ENCODE measurements at regions not wholly inside any gene's neighbourhood (a gene's known extent, or its start where the extent isn't known, plus 50 kb on each side); places are given as distances from the start of the nearest gene placed in this dataset.

DNA sequence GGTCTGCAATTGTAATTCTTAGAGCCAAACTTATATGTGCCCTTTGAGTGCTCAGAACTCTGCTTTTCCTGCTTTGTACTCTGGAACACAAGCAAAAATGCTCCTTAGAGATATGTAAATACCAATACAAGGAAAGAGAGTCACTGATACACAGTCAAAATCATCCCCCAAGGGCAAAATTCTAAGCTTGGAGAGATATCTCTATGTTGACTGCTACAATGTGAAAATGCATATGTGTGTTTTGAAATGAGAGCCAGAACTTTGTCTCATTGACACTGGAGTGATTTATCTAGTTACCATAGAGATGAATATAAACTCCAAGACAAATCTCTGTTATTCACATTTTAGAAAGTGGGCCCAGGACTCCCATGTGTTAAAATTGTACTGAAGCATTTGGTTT lies 494.8 kb upstream of the SLITRK1 start:
- Histone ChIP-seq H3K36me3 (ENCODE audit: control insufficient read depth in 1 of 2, insufficient read depth in 2 of 2, low read length in 2 of 2) (no peaks in the 10 kb centered on the region), H3K4me1 (ENCODE audit: control insufficient read depth in 1 of 2, insufficient read depth in 2 of 2, low read length in 2 of 2) (no peaks in the 10 kb centered on the region), H3K9ac (ENCODE audit: low read depth in 1 of 2, low read length in 2 of 2) (no peak overlapping the region), H3K9me3 (ENCODE audit: control insufficient read depth in 1 of 2, low read length in 2 of 2) (peaks cover 3% of the 10 kb centered on the region in 2 donors), H3K27me3 (ENCODE audit: control insufficient read depth in 1 of 2, insufficient read depth in 2 of 2, low read length in 2 of 2) (no peaks in the 10 kb centered on the region), H3K27ac (ENCODE audit: low read depth, low read length) (no peak overlapping the region), H3K4me3 (ENCODE audit: low read depth in 1 of 2, low read length in 2 of 2) (no peak overlapping the region)

DNA sequence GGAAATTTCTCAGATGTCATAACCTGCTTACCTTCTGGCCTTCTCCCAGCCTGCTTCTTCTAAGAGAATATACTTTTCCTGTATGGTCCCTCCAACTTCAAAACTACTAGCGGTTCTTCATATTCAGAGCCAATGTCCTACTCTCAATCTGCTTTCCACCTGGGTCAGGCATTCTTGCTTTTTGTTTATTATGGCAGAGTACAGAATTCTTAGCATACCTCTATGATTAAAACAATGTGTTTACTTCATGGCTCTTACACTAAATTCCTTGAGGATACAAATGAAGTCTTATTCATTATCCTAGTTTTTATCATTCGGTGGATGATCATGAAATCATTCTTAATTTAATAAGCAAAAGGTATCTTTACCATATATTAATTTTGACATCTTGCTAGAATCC lies 484.2 kb upstream of the SLITRK1 start:
- Histone ChIP-seq H3K36me3 (ENCODE audit: control insufficient read depth in 1 of 2, insufficient read depth in 2 of 2, low read length in 2 of 2) (no peaks in the 10 kb centered on the region), H3K9ac (ENCODE audit: low read depth in 1 of 2, low read length in 2 of 2) (no peak overlapping the region), H3K4me3 (ENCODE audit: low read depth in 1 of 2, low read length in 2 of 2) (no peak overlapping the region), H3K27me3 (ENCODE audit: control insufficient read depth in 1 of 2, insufficient read depth in 2 of 2, low read length in 2 of 2) (no peaks in the 10 kb centered on the region), H3K4me1 (ENCODE audit: control insufficient read depth in 1 of 2, insufficient read depth in 2 of 2, low read length in 2 of 2) (no peaks in the 10 kb centered on the region), H3K27ac (ENCODE audit: low read depth, low read length) (no peak overlapping the region), H3K9me3 (ENCODE audit: control insufficient read depth in 1 of 2, low read length in 2 of 2) (no peaks in the 10 kb centered on the region)

DNA sequence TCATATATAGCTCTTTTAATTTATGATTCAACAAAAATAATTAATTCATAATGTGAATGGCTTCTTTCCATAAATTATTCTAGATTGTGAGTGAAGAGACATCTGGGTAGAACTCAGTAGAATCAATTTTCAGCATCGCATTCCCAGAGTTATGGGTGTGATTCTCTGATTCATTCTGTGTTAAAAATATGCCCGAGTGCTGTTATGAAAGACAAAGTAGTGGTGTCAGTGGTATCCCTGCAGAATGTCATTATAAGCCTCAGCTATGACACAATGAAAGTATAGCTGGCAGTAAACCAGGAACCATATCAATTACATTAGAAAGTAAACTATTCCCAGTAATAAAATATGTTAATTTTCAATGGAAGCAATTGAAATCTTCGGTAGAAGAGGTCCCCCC lies 480.5 kb upstream of the SLITRK1 start:
- Histone ChIP-seq H3K4me1 (ENCODE audit: control insufficient read depth in 1 of 2, insufficient read depth in 2 of 2, low read length in 2 of 2) (no peaks in the 10 kb centered on the region), H3K27ac (ENCODE audit: low read depth, low read length) (no peak overlapping the region), H3K4me3 (ENCODE audit: low read depth in 1 of 2, low read length in 2 of 2) (no peak overlapping the region), H3K36me3 (ENCODE audit: control insufficient read depth in 1 of 2, insufficient read depth in 2 of 2, low read length in 2 of 2) (no peaks in the 10 kb centered on the region), H3K9me3 (ENCODE audit: control insufficient read depth in 1 of 2, low read length in 2 of 2) (peaks cover 3 to 6% of the 10 kb centered on the region in 2 donors), H3K27me3 (ENCODE audit: control insufficient read depth in 1 of 2, insufficient read depth in 2 of 2, low read length in 2 of 2) (no peaks in the 10 kb centered on the region), H3K9ac (ENCODE audit: low read depth in 1 of 2, low read length in 2 of 2) (no peak overlapping the region)

DNA sequence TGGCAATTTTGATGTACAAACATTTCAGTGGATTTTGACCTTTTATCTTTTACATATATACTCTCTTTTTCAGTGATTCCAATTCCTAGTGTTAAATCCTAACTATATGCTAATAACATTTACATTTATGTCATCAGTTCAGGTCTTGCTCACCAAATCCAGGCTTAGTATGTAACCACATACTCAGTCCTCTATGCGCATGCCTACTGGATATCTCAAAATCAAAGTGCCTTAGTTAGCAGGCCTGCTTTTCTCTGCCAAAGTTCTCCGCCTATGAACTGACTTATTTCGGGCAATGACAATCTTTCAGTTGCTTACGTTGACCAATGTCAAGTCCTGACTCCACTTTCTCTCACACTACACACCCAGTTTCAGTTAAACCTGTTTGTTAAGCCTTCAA lies 478.5 kb upstream of the SLITRK1 start:
- no peaks in the 10 kb centered on the region for H3K27me3 ChIP-seq (ENCODE audit: control insufficient read depth in 1 of 2, insufficient read depth in 2 of 2, low read length in 2 of 2)
- no peak overlapping the region for H3K9ac ChIP-seq (ENCODE audit: low read depth in 1 of 2, low read length in 2 of 2)
- no peaks in the 10 kb centered on the region for H3K4me1 ChIP-seq (ENCODE audit: control insufficient read depth in 1 of 2, insufficient read depth in 2 of 2, low read length in 2 of 2)
- no peak overlapping the region for H3K4me3 ChIP-seq (ENCODE audit: low read depth in 1 of 2, low read length in 2 of 2)
- H3K9me3 ChIP-seq (ENCODE audit: control insufficient read depth in 1 of 2, low read length in 2 of 2) = peaks cover 3 to 6% of the 10 kb centered on the region in 2 donors
- no peak overlapping the region for H3K27ac ChIP-seq (ENCODE audit: low read depth, low read length)
- no peaks in the 10 kb centered on the region for H3K36me3 ChIP-seq (ENCODE audit: control insufficient read depth in 1 of 2, insufficient read depth in 2 of 2, low read length in 2 of 2)

DNA sequence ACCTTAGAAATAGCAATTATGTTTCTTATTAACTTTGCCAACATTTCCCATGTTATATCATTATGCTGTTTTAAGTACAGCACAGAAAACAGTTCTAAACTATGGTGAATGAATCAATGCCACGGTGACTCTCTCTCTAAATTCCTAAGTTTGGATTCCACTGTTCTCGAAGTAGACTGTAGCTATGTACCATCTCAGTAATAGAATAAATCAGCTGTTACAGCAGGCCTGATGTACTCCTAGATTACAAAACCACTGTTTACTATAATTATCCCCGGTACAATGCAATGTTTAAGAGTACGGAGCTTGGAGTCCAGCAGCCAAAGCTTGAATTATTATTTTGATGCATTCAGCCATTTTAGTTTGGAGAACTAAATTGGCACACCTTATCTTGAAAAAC lies 476.3 kb upstream of the SLITRK1 start:
- no peak overlapping the region for H3K4me3 ChIP-seq (ENCODE audit: low read depth in 1 of 2, low read length in 2 of 2)
- no peaks in the 10 kb centered on the region for H3K4me1 ChIP-seq (ENCODE audit: control insufficient read depth in 1 of 2, insufficient read depth in 2 of 2, low read length in 2 of 2)
- no peak overlapping the region for H3K9ac ChIP-seq (ENCODE audit: low read depth in 1 of 2, low read length in 2 of 2)
- H3K27ac ChIP-seq (ENCODE audit: low read depth, low read length) = no peak overlapping the region
- no peaks in the 10 kb centered on the region for H3K27me3 ChIP-seq (ENCODE audit: control insufficient read depth in 1 of 2, insufficient read depth in 2 of 2, low read length in 2 of 2)
- no peaks in the 10 kb centered on the region for H3K36me3 ChIP-seq (ENCODE audit: control insufficient read depth in 1 of 2, insufficient read depth in 2 of 2, low read length in 2 of 2)
- peaks cover 6 to 7% of the 10 kb centered on the region in 2 donors for H3K9me3 ChIP-seq (ENCODE audit: control insufficient read depth in 1 of 2, low read length in 2 of 2)

DNA sequence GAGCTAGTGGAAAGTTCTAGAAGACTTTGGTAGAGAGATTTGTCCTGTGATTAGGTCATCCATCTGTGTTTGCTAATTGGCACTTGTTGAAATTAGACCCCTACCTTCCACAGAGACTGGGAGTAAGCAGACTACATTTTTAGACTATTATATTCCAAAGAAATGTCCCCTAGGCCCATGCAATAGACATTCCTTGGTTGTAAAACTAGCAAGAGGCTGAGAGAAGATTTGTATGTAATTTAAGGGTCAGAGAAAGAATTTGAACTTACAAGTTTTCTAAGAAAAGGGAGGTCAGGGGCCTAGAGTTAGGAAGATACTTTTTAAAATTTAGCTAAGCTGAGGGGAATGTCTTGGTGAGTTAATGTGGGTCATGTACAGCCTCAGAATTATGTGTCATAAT lies 470.7 kb upstream of the SLITRK1 start:
- no peaks in the 10 kb centered on the region for H3K27me3 ChIP-seq (ENCODE audit: control insufficient read depth in 1 of 2, insufficient read depth in 2 of 2, low read length in 2 of 2)
- peaks cover 7 to 14% of the 10 kb centered on the region in 2 donors for H3K9me3 ChIP-seq (ENCODE audit: control insufficient read depth in 1 of 2, low read length in 2 of 2)

DNA sequence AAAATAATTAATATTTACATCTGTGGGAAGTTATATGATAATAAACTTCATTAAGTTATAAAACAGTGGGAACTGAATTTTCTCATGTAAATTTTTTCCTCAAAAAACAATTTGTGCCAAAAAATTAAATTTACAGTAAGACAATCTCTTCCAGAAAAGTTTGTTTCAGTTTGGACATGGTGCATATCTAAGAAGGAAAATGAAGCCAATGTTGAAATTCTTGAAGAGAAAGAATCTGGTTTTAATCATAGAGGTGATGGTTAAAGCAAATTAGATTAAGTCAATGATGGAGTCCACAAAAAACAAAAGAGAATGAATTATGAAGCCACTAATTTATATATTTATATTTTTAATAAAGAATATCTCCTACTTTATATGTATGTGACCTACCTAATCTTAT lies 457.2 kb upstream of the SLITRK1 start:
- H3K4me3 ChIP-seq (ENCODE audit: low read depth in 1 of 2, low read length in 2 of 2) = no peak overlapping the region
- no peaks in the 10 kb centered on the region for H3K36me3 ChIP-seq (ENCODE audit: control insufficient read depth in 1 of 2, insufficient read depth in 2 of 2, low read length in 2 of 2)
- H3K4me1 ChIP-seq (ENCODE audit: control insufficient read depth in 1 of 2, insufficient read depth in 2 of 2, low read length in 2 of 2) = no peaks in the 10 kb centered on the region
- H3K27me3 ChIP-seq (ENCODE audit: control insufficient read depth in 1 of 2, insufficient read depth in 2 of 2, low read length in 2 of 2) = no peaks in the 10 kb centered on the region
- no peak overlapping the region for H3K9ac ChIP-seq (ENCODE audit: low read depth in 1 of 2, low read length in 2 of 2)
- peaks cover 0 to 8% of the 10 kb centered on the region in 2 donors for H3K9me3 ChIP-seq (ENCODE audit: control insufficient read depth in 1 of 2, low read length in 2 of 2)
- no peak overlapping the region for H3K27ac ChIP-seq (ENCODE audit: low read depth, low read length)

More for the DNA sequence above, 470.7 kb upstream of the SLITRK1 start:
- no peak overlapping the region for H3K27ac ChIP-seq (ENCODE audit: low read depth, low read length)
- H3K9ac ChIP-seq (ENCODE audit: low read depth in 1 of 2, low read length in 2 of 2) = no peak overlapping the region
- no peaks in the 10 kb centered on the region for H3K4me1 ChIP-seq (ENCODE audit: control insufficient read depth in 1 of 2, insufficient read depth in 2 of 2, low read length in 2 of 2)
- H3K36me3 ChIP-seq (ENCODE audit: control insufficient read depth in 1 of 2, insufficient read depth in 2 of 2, low read length in 2 of 2) = no peaks in the 10 kb centered on the region
- H3K4me3 ChIP-seq (ENCODE audit: low read depth in 1 of 2, low read length in 2 of 2) = no peak overlapping the region

DNA sequence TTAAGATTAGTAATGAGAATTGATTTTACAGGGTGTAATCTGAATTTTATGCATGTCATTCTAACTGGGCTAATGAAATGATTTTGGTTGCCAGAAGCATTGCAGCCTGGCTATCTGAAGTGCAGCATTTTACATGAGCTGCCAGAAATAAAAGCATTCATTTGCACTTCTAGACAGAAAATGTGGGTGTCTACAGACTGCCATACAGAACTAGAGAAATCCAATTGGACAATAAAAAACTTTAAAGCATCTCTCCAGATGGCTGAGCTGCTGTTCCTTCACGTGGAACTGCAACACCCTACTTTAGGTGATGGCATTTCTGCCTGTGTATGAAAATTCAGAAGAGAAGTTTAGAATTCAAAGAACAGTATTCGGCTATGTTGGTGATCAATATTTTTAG lies 450.1 kb upstream of the SLITRK1 start:
- Histone ChIP-seq H3K9ac (ENCODE audit: low read depth in 1 of 2, low read length in 2 of 2) (no peak overlapping the region), H3K9me3 (ENCODE audit: control insufficient read depth in 1 of 2, low read length in 2 of 2) (no peaks in the 10 kb centered on the region), H3K27me3 (ENCODE audit: control insufficient read depth in 1 of 2, insufficient read depth in 2 of 2, low read length in 2 of 2) (no peaks in the 10 kb centered on the region), H3K27ac (ENCODE audit: low read depth, low read length) (no peak overlapping the region), H3K4me1 (ENCODE audit: control insufficient read depth in 1 of 2, insufficient read depth in 2 of 2, low read length in 2 of 2) (no peaks in the 10 kb centered on the region), H3K36me3 (ENCODE audit: control insufficient read depth in 1 of 2, insufficient read depth in 2 of 2, low read length in 2 of 2) (no peaks in the 10 kb centered on the region), H3K4me3 (ENCODE audit: low read depth in 1 of 2, low read length in 2 of 2) (no peak overlapping the region)

DNA sequence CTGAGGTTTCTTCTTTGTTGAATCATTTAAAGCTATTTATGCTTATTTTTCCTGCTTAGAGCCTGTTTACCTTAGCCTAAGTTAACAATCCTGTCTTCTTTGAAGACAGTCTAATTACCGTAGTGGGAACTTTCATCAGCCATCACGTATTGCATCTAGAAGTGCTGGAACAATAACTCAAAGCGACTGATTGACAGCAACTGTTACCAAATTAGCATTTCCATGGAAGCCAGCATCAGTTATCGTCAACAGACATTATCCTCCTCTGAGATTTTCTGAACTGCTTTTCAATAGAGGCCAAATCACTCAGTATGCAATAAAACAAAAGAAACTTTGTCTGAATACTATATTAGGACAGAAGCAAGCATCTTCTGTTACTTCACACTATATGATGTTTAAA lies 433.3 kb upstream of the SLITRK1 start:
- Histone ChIP-seq H3K36me3 (ENCODE audit: control insufficient read depth in 1 of 2, insufficient read depth in 2 of 2, low read length in 2 of 2) (no peaks in the 10 kb centered on the region), H3K27ac (ENCODE audit: low read depth, low read length) (no peak overlapping the region), H3K4me1 (ENCODE audit: control insufficient read depth in 1 of 2, insufficient read depth in 2 of 2, low read length in 2 of 2) (no peaks in the 10 kb centered on the region), H3K9me3 (ENCODE audit: control insufficient read depth in 1 of 2, low read length in 2 of 2) (peaks cover 3 to 6% of the 10 kb centered on the region in 2 donors), H3K27me3 (ENCODE audit: control insufficient read depth in 1 of 2, insufficient read depth in 2 of 2, low read length in 2 of 2) (no peaks in the 10 kb centered on the region), H3K4me3 (ENCODE audit: low read depth in 1 of 2, low read length in 2 of 2) (no peak overlapping the region), H3K9ac (ENCODE audit: low read depth in 1 of 2, low read length in 2 of 2) (no peak overlapping the region)

DNA sequence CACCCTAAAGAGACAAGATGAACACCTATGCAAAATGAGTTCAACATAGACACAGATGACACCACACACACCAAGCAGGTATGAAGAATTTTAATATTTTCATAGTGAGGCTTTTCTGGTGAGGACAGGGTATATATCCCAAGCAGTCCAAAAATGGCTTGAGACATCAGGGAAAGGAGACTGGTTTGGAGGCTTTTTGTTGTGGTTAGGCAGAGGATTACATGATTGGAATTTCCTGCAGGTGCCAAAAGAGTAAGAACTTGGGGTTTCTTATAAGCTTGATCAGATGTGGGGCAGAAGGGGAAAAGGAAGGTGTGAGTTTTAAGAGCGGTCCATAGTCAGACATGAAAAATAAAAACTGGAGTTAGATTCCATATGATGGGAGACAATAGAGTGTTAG lies 420.8 kb upstream of the SLITRK1 start:
- Histone ChIP-seq H3K36me3 (ENCODE audit: control insufficient read depth in 1 of 2, insufficient read depth in 2 of 2, low read length in 2 of 2) (no peaks in the 10 kb centered on the region), H3K9ac (ENCODE audit: low read depth in 1 of 2, low read length in 2 of 2) (no peak overlapping the region), H3K9me3 (ENCODE audit: control insufficient read depth in 1 of 2, low read length in 2 of 2) (peaks cover 6 to 8% of the 10 kb centered on the region in 2 donors), H3K27ac (ENCODE audit: low read depth, low read length) (no peak overlapping the region), H3K27me3 (ENCODE audit: control insufficient read depth in 1 of 2, insufficient read depth in 2 of 2, low read length in 2 of 2) (no peaks in the 10 kb centered on the region), H3K4me1 (ENCODE audit: control insufficient read depth in 1 of 2, insufficient read depth in 2 of 2, low read length in 2 of 2) (no peaks in the 10 kb centered on the region), H3K4me3 (ENCODE audit: low read depth in 1 of 2, low read length in 2 of 2) (no peak overlapping the region)

DNA sequence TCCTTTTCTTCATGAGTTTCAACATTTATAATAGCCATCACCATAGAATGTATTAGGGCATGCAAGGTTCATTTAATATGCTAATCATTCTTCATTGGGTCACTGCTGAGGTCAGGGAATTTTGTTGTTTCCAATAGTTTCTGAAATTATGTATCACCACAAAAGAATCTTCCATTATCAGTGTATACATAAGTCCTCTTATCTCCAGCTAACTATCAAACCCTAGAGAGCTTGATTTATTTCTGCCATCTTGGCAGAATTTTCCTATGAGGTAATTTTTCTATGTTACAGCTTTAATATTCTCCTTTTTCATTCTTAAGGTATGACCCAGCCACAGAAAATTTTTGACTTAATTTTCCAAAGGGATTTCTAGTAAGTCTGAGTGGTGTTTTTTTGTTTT lies 415.0 kb upstream of the SLITRK1 start:
- Histone ChIP-seq H3K4me1 (ENCODE audit: control insufficient read depth in 1 of 2, insufficient read depth in 2 of 2, low read length in 2 of 2) (no peaks in the 10 kb centered on the region), H3K4me3 (ENCODE audit: low read depth in 1 of 2, low read length in 2 of 2) (no peak overlapping the region), H3K27me3 (ENCODE audit: control insufficient read depth in 1 of 2, insufficient read depth in 2 of 2, low read length in 2 of 2) (no peaks in the 10 kb centered on the region), H3K9me3 (ENCODE audit: control insufficient read depth in 1 of 2, low read length in 2 of 2) (peaks cover 4 to 11% of the 10 kb centered on the region in 2 donors), H3K27ac (ENCODE audit: low read depth, low read length) (no peak overlapping the region), H3K36me3 (ENCODE audit: control insufficient read depth in 1 of 2, insufficient read depth in 2 of 2, low read length in 2 of 2) (no peaks in the 10 kb centered on the region), H3K9ac (ENCODE audit: low read depth in 1 of 2, low read length in 2 of 2) (no peak overlapping the region)

Measured in duodenal mucosa (tissue), 2 donors.